ENCODE measurements at regions not wholly inside any gene's neighbourhood (a gene's known extent, or its start where the extent isn't known, plus 50 kb on each side); places are given as distances from the start of the nearest gene placed in this dataset.

GRCh38 chr11:11770296-11770695 is 71.5 kb upstream of the USP47 start:
- no peak for TF ChIP-seq CTCF (IDR thresholded peaks at IDR 0.05; ENCODE audit: control insufficient read depth, extremely low read depth, insufficient read depth)
- no peak for DNase-seq (ENCODE audit: low read depth)
- no peak overlapping the region for H3K4me3 ChIP-seq (ENCODE audit: low read depth, low read length)

GRCh38 chr11:11769782-11770181 is 72.0 kb upstream of the USP47 start:
- no peak overlapping the region for H3K4me3 ChIP-seq (ENCODE audit: low read depth, low read length)
- TF ChIP-seq CTCF (IDR thresholded peaks at IDR 0.05; ENCODE audit: control insufficient read depth, extremely low read depth, insufficient read depth), result no peak
- no peak for DNase-seq (ENCODE audit: low read depth)

- DNase-seq (ENCODE audit: low read depth), result no peak
- no peak overlapping the region for H3K4me3 ChIP-seq (ENCODE audit: low read depth, low read length)
Observed at GRCh38 chr11:11769362-11769761, 72.4 kb upstream of the USP47 start.

GRCh38 chr11:11764423-11764803 is 77.4 kb upstream of the USP47 start:
- no peak overlapping the region for H3K4me3 ChIP-seq (ENCODE audit: low read depth, low read length)
- TF ChIP-seq CTCF (IDR thresholded peaks at IDR 0.05; ENCODE audit: control insufficient read depth, extremely low read depth, insufficient read depth), result no peak
- DNase-seq (ENCODE audit: low read depth), result no peak

More at GRCh38 chr11:11769362-11769761, 72.4 kb upstream of the USP47 start:
- no peak for TF ChIP-seq CTCF (IDR thresholded peaks at IDR 0.05; ENCODE audit: control insufficient read depth, extremely low read depth, insufficient read depth)

GRCh38 chr11:11763796-11764422 is 77.9 kb upstream of the USP47 start:
- DNase-seq (ENCODE audit: low read depth), result no peak
- TF ChIP-seq CTCF (IDR thresholded peaks at IDR 0.05; ENCODE audit: control insufficient read depth, extremely low read depth, insufficient read depth), result no peak
- H3K4me3 ChIP-seq (ENCODE audit: low read depth, low read length), result no peak overlapping the region

- DNase-seq (ENCODE audit: low read depth), result peak; percentile 45
- H3K4me3 ChIP-seq (ENCODE audit: low read depth, low read length), result no peak overlapping the region; the same call in 1 of the 2 replicates
- no peak for TF ChIP-seq CTCF (IDR thresholded peaks at IDR 0.05; ENCODE audit: control insufficient read depth, extremely low read depth, insufficient read depth)
Observed at GRCh38 chr11:11760838-11761237, 80.9 kb upstream of the USP47 start.

- no peak for DNase-seq (ENCODE audit: low read depth)
- no peak for TF ChIP-seq CTCF (IDR thresholded peaks at IDR 0.05; ENCODE audit: control insufficient read depth, extremely low read depth, insufficient read depth)
Observed at GRCh38 chr11:11758603-11759196, 83.1 kb upstream of the USP47 start.

More at GRCh38 chr11:11758603-11759196, 83.1 kb upstream of the USP47 start:
- no peak overlapping the region for H3K4me3 ChIP-seq (ENCODE audit: low read depth, low read length)
